IgD-negative memory B cell (primary cell): ENCODE measurements at regions not wholly inside any gene's neighbourhood (a gene's known extent, or its start where the extent isn't known, plus 50 kb on each side); places are given as distances from the start of the nearest gene placed in this dataset.
A peak's percentile ranks its signal among the peaks of the same experiment; 100 is the strongest.
"Not testable (repeated sequence)": the region's sequence is repeated elsewhere in the genome, so short reads cannot be mapped to it uniquely, and the experiment has no call there.

Source experiments
- H3K27ac Mint-ChIP-seq, 3 donors: one replicate each; pipeline ENCODE4 v1.8.0; 2020 to 2022; ENCODE audit warnings: mild to moderate bottlenecking in 3 of 3, mixed read lengths in 3 of 3, moderate library complexity in 1 of 3
- H3K27me3 Mint-ChIP-seq: one replicate; pipeline ENCODE4 v1.8.0; 2021; ENCODE audit warnings: mixed read lengths
- H3K36me3 Mint-ChIP-seq: one replicate; pipeline ENCODE4 v1.8.0; 2020; ENCODE audit warnings: mild to moderate bottlenecking, mixed read lengths
- H3K4me1 Mint-ChIP-seq, 3 donors: one replicate each; pipeline ENCODE4 v1.8.0; 2020 to 2022; ENCODE audit warnings: mixed read lengths in 3 of 3, mild to moderate bottlenecking in 1 of 3
- H3K4me3 Mint-ChIP-seq, 4 donors: one replicate each; pipeline ENCODE4 v1.8.0; 2020 to 2022; ENCODE audit warnings: mild to moderate bottlenecking in 4 of 4, mixed read lengths in 4 of 4, moderate library complexity in 3 of 4
- H3K9me3 Mint-ChIP-seq, 3 donors: one replicate each; pipeline ENCODE4 v1.8.0; 2020 to 2021; ENCODE audit warnings: mixed read lengths in 3 of 3, mild to moderate bottlenecking in 1 of 3

DNA sequence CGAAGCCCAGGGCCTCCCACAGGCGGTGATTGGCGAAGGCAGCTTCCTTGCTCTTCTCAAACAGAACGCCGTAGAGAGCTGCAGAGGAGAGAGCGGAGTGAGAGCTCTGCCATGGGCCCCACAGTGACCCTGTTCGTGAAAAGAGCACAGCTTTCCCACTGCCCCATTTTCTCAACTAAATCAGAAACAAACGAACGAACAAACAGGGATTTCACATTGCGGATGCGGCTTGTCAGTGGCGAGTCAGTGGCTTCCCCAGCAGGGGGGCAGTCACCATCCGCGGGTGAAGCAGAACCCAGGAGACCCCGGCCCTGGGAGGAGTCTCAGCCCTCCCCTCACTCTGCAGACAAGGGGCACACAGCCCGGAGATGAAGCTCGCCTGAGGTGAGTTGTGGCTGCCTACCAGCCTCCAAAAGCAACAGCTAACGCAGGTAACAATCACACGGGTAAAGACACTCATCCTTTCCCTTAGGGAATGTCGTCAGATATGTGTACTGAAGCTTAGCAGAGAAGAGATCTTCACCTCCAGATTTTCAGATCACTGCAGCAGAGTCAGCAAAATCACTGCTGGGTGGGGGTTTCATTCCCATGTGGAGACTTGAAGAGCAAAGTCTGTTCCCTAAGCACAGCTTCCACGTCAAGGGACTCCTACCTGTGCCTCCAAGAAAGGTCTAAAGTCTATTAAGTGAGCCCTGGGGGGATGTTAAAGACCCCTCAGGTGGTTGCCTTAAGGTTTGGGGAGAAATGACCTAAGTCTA lies 51.2 kb upstream of the GPR31 start:
- Mint-ChIP-seq H3K27me3 (peaks cover 12% of the 10 kb centered on the region), H3K4me1 (peaks cover 0 to 3% (median 3%) of the 10 kb centered on the region in 3 donors), H3K4me3 (no peak overlapping the region), H3K9me3 (no peaks in the 10 kb centered on the region), H3K27ac (no peak overlapping the region), H3K36me3 (no peaks in the 10 kb centered on the region)

DNA sequence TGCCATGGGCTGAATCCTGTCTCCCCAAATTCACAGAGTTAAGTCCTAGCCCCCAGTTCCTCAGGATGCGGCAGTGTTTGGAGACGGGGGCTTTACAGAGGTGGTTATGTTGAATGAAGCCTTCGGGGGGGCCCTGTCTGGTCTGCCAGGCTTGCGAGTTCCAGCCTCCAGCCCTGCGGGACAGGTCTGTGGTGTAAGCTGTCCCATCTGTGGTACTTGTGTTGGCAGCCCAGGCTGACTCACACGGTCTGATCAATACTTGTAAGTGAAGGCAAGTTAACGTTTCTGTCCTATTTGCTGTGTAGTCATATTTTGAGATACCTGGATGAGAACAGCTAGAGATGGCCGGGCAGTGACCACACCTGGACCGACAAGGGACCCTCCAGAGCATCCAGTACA lies 51.8 kb upstream of the GPR31 start:
- Mint-ChIP-seq H3K36me3 (no peaks in the 10 kb centered on the region), H3K4me1 (peaks cover 0 to 3% (median 3%) of the 10 kb centered on the region in 3 donors), H3K4me3 (no peak overlapping the region), H3K9me3 (no peaks in the 10 kb centered on the region), H3K27me3 (peaks cover 13% of the 10 kb centered on the region), H3K27ac (no peak overlapping the region)

DNA sequence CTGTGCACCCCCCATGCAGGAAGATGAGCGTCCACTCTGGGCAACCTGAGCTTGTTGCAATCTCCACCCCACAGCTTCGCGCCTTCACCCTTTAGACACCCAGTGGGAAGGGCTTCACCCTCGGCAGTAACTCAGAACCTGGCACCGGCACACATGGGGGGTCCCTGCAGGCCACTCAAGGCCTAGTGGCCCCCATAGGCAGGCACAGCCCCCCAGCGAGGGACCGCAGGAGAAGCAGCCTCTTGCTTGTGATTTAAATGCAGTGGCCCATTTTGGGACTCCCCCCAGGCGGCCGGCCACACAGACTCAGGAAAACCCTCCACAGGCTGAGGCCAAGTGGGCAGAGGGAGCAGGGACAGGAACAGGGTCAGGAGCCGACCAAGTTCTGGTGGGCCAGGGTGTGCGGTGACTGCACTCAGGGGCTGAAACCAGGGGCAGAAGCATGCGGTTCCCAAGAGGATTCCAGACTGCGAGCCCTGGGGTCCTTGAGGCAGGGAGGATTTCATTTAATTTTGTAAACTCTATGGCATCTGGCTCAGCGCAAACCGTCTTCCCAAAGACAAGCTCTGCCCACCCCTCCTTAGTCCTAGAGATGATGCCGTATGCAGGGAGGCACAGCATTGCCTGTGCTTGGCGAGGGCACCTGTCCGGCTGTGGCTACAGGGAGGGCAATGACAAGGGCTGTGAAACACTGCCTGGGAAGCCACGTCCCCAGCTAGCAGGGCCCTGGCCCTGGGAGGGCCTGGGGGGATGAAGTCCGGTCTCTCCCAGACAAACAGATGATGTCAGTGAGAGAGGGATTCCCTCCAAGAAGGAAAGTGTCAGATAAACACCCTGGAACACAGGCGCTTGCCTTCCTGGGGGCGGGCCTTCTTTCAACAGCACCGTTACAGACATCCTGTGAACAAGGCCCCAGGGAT lies 52.9 kb upstream of the GPR31 start:
- H3K4me1 Mint-ChIP-seq: peaks cover 0 to 3% (median 3%) of the 10 kb centered on the region in 3 donors
- H3K4me3 Mint-ChIP-seq: no peak overlapping the region
- no peak overlapping the region for H3K27ac Mint-ChIP-seq
- no peaks in the 10 kb centered on the region for H3K36me3 Mint-ChIP-seq
- no peaks in the 10 kb centered on the region for H3K9me3 Mint-ChIP-seq
- H3K27me3 Mint-ChIP-seq: peaks cover 11% of the 10 kb centered on the region

DNA sequence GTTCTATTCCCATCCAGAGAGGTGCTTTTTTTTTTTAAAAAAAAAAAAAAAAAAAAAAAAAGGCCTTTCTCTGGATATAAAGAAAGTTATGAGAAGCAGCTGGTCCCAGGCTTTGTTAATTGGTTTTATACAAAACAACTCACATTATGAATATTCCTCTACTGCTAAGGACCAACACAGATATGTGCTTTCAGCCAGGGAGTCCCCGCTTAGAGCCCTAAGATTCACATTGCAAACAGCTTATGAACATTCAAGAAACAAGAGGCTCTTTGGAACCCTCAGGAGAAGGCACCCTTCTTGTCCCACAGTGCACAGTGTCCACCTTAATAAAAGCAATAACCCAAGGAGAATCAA lies 53.5 kb upstream of the GPR31 start:
- Mint-ChIP-seq H3K9me3 (no peaks in the 10 kb centered on the region), H3K4me1 (peaks cover 0 to 3% (median 3%) of the 10 kb centered on the region in 3 donors)

DNA sequence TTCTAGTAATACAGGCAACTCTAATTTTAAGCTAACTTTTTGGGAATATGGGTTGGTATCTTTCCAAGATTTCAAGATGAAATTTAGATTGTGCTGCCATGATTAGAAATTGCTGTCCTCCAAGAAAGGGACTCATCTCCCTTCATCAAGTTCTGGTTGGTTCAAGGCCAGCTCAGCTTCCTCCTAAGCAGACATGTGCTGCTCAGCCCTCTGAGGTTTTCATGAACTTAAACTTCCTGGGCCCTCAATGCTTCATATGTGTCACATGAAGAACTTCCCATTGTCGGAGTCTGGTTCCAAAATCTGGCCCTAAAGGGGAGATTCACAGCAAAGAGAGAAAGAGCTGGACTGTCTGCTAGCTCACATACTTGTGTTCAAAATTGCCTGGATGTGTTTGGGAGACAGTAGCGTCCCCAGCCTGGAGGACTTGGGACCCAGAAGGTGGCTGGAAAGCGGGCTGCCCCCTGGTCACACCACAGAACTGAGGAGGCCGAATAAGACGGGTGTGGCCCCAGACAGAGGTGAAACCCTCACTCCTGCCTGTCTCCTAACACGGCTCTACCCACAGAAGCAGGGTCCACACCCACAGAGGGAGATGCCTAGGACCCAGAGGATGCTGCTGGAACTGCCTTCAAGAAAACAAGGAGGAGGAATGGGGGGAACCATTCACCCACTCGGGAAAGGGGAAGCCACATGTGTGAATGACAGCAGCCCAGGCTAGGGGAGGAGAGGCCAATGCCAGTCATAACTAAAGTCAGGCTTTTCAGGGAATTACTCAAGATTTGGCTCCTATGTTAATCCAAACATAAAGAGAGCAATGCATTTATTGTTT lies 54.3 kb upstream of the GPR31 start:
- Mint-ChIP-seq H3K27me3 (peaks cover 7% of the 10 kb centered on the region), H3K9me3 (no peaks in the 10 kb centered on the region), H3K36me3 (no peaks in the 10 kb centered on the region), H3K4me1 (peaks cover 0 to 3% (median 3%) of the 10 kb centered on the region in 3 donors), H3K4me3 (no peak overlapping the region), H3K27ac (no peak overlapping the region)

More for the DNA sequence above, 53.5 kb upstream of the GPR31 start:
- no peak overlapping the region for H3K4me3 Mint-ChIP-seq
- H3K27me3 Mint-ChIP-seq: peaks cover 10% of the 10 kb centered on the region
- no peaks in the 10 kb centered on the region for H3K36me3 Mint-ChIP-seq
- no peak overlapping the region for H3K27ac Mint-ChIP-seq

DNA sequence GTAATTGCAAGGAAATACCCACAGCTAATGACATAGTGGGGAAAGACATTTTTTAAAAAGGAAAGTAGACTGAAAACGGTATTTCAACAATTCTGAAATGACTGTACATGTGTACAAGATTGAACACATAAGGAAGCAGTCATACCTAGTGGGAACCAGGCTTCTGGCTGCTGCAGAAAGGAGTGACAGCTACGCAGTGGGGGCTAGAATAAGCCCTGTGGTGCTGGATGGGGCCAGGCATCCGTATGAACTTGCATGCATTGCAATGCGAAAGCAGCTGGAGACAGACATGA lies 54.9 kb upstream of the GPR31 start:
- Mint-ChIP-seq H3K27ac (no peak overlapping the region), H3K4me3 (no peak overlapping the region), H3K27me3 (peaks cover 7% of the 10 kb centered on the region), H3K36me3 (no peaks in the 10 kb centered on the region), H3K4me1 (peaks cover 0 to 3% (median 3%) of the 10 kb centered on the region in 3 donors), H3K9me3 (no peaks in the 10 kb centered on the region)

DNA sequence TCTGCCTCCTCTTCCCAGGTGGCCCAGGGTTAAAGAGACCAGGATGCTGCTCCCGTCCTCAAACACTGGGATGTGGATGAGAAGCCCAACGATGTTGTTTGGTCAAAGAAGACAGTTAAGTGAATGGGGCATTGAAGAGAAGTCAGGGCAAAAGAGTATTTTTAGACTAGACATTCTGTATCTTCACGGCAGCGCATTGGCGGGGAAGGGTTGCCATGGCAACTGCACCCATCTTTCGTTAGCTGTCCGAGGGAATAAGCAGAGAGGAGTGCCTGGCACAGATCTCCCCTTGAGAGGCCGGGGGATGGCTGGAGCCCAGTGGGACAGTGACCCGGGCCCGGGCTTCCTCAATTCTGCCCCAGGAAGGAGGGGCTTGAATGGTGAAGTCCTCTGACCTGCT lies 56.4 kb upstream of the GPR31 start:
- H3K9me3 Mint-ChIP-seq: no peaks in the 10 kb centered on the region
- H3K4me3 Mint-ChIP-seq: no peak overlapping the region
- no peak overlapping the region for H3K27ac Mint-ChIP-seq
- peaks cover 7% of the 10 kb centered on the region for H3K27me3 Mint-ChIP-seq
- no peaks in the 10 kb centered on the region for H3K36me3 Mint-ChIP-seq
- peaks cover 0 to 3% (median 3%) of the 10 kb centered on the region in 3 donors for H3K4me1 Mint-ChIP-seq

DNA sequence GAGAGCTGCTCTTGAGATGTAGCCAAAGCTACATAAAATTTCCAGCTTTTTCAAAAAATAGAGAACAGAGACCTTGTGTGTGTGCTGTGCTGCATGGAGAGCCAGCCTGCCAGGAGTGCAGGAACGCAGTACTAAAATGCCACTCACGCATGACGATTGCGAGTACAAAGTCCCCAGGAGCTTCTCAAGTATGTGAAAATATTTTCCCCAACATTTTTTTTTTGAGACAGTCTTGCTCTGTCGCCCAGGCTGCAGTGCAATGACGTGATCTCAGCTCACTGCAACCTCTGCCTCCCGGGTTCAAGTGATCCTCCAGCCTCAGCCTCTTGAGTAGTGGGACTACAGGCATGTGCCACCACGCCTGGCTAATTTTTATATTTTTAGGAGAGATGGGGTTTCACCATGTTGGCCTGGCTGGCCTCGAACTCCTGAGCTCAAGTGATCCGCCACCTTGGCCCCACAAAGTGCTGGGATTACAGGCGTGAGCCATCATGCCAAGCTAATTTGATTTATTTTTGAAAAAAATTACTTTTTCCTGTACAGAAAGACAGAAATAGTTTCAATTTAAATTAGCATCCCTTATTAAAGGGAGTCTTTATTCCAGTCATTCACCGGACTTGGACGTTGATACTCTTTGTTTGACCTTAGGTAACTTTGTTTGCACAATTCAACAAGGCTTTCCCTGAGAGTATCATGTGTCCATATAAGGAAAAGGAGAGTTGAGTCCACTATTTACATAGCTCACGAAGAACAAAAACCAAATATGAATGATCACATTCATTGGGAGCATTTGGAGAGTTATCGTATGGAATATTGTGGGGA lies 57.9 kb upstream of the GPR31 start:
- H3K27ac Mint-ChIP-seq, H3K9me3 Mint-ChIP-seq, H3K27me3 Mint-ChIP-seq, H3K4me1 Mint-ChIP-seq, H3K4me3 Mint-ChIP-seq, H3K36me3 Mint-ChIP-seq: not testable (repeated sequence)

DNA sequence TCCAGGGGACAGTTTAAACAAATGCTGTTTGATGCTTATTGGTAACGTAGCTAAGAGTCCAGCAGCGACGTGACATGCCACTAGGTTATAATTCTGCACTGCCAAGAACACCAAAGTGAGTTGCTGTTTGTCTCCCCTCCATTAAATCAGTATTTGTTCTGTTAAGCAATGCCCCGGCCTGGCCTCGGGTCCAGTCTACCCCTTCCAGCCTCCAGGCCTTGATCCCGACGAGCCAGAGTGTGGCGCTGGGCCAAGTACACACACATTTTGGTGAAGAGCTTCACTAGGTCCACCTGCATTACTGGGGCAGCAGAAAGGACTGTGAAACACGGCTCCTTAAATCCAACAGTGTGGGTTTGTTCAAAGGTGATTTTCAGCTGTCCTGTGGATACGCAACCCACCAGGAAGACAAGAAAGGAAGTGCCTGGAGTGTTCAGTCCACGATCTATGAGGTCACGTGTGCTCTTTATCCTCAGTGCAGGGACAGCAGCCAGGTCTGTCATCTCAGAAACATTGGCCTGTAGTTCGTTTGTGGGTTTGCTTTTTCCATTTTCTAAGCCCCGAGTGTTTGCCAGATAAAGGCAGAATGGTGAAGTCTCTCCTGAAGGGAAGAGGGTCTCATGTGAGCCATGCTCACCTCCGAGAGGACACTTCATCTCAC lies 58.7 kb upstream of the GPR31 start:
- not testable (repeated sequence) for H3K4me3 Mint-ChIP-seq, H3K9me3 Mint-ChIP-seq, H3K27ac Mint-ChIP-seq, H3K36me3 Mint-ChIP-seq, H3K4me1 Mint-ChIP-seq, H3K27me3 Mint-ChIP-seq

DNA sequence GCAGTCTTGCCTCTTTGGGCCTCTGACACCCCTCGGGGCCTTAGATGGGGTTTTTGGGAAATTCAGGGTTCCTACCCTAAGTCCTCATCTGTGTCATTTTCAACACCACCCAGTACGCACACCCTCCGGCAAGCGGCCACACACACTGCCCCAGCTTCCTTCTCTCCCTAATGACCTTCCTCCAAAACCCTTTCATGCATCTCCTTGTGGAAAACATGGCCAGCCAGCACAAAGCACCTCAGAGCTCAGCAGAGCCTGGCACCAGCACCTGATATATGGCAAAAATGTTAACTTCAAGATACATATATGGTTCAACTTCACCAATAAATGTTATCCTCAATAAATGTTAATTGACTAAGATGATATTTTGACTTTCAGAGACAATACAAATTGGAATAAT lies 59.3 kb upstream of the GPR31 start:
- H3K4me3 Mint-ChIP-seq, H3K27me3 Mint-ChIP-seq: not testable (repeated sequence)

DNA sequence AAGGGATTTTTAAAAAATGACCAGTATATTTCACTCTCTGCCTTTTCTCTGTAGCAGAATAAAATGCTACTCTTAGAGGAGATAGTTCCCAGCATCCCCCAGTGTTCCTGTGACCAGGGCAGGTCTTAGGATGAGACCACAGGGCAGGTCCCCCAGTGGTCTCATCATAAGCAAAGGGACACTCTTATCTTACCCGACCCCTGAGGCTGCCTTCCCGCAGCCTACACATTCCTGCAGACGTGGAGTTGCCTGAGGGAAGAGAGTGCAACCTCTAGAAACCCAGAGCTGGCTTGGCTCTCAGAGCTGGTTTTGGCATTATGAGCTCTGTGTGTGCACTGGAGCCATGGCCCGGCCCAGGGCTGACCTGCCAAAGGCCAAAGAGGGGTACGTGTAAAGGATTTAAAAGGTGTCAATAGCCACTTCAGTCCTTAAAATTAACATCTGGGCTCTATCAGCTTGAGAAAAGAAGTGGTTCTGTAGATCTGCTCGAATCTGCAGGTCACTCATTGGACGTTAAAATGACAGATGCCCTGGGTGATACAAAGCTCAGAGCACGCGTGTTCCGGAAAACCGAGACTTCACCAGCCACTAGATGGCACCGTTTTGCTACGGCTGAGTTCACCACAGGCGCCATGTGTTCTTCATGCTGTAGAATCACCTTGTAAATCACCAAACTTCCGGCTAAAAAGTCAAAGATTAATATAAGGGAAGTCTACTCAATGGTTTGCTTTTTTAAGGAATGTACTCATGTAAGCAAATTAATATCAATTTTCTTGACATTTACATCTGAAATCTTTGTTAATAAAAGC lies 60.4 kb upstream of the GPR31 start:
- H3K4me1 Mint-ChIP-seq, H3K36me3 Mint-ChIP-seq, H3K27me3 Mint-ChIP-seq, H3K4me3 Mint-ChIP-seq, H3K9me3 Mint-ChIP-seq: not testable (repeated sequence)
- peak overlapping the region in 1 of 3 donors; percentile 42 for H3K27ac Mint-ChIP-seq

More for the DNA sequence above, 59.3 kb upstream of the GPR31 start:
- H3K9me3 Mint-ChIP-seq, H3K27ac Mint-ChIP-seq, H3K36me3 Mint-ChIP-seq, H3K4me1 Mint-ChIP-seq: not testable (repeated sequence)

DNA sequence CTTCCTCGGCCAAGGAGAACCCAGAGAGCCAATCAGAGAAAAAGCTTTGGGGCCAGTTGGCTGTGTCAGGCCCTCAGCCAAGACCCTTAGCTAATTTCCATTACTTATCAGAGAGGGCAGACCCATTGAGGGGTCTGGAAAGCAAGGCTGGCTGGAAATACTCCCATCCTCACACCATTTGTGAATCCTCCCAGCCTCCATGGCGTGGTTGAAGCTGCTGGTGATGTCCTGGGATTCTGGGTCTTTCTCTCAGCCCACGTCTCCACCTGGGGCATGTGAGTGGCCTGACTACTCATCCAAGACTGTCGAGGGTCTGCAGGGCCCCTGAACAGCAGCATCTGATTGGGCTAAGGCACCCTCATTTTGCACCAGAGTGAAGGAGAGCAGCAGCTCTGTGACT lies 61.3 kb upstream of the GPR31 start:
- H3K36me3 Mint-ChIP-seq, H3K27me3 Mint-ChIP-seq, H3K27ac Mint-ChIP-seq, H3K9me3 Mint-ChIP-seq, H3K4me3 Mint-ChIP-seq, H3K4me1 Mint-ChIP-seq: not testable (repeated sequence)

DNA sequence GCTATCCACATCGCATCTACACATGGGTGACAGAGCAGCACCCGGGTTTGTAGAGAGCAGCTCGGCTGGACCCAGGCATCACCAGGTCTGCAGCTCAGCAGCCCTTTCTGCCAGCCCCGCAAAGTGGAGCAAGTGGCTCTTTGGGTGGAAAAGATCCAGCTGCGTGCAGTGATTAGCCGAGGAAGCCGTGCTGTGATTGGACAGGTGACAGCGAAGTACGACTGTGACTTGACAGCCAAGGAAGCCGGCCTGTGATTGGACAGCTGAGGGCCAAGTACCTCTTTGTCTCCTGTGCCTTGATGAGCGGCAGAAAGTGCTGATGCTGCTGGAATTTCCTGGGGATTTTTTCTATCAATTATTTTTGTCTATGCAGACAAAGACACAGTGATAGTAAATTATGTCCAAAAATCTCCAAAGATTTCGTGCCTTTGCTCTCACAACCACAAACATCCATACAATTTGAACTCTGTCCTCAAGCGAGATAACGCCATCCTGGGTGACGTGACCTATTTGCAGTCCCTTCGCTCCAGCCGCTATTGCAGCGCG lies 62.3 kb upstream of the GPR31 start:
- Mint-ChIP-seq H3K9me3 (no peaks in the 10 kb centered on the region), H3K27ac (no peak overlapping the region), H3K36me3 (no peaks in the 10 kb centered on the region), H3K4me1 (no peaks in the 10 kb centered on the region), H3K4me3 (no peak overlapping the region), H3K27me3 (peaks cover 5% of the 10 kb centered on the region)
